ENCODE measurements at regions not wholly inside any gene's neighbourhood (a gene's known extent, or its start where the extent isn't known, plus 50 kb on each side); places are given as distances from the start of the nearest gene placed in this dataset.

DNA sequence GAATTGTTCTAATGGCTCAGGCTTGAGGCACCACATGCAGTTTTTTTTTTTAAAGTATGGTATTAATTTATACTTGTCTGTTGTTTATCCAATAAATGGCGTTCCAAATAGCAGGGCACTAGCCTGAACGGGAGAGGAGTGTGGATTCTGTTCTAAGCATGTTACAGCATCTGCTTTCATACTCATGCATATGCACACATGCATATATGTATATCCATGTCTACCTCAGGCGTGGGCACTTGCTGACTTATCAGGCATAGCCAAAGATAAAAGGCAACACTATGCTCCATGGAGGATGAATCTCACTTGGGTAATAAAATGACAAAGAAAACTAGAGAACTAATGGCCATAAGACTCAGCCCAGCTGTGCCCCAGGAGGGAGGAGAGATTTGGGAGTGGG is 393.8 kb downstream of the GADD45G start:
- no peak for DNase-seq (ENCODE audit: low spot score)

DNA sequence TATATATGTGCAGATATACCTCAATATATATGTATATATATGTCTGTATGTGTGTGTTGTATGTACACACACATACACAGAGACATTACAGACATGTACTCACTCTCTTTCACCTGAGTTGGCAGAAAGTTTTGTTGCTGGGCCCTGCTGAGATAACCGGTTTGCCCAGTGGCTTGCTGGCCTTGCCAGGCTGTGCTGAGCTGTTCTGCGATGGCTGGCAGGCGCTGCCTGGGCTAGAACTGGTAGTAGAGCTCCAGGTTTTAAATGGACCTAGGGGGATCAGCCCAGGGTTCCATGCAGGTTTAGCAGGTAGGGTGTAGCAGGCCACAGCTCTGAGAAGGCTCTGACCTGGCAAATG is 394.3 kb downstream of the GADD45G start:
- no peak for DNase-seq (ENCODE audit: low spot score)

DNA sequence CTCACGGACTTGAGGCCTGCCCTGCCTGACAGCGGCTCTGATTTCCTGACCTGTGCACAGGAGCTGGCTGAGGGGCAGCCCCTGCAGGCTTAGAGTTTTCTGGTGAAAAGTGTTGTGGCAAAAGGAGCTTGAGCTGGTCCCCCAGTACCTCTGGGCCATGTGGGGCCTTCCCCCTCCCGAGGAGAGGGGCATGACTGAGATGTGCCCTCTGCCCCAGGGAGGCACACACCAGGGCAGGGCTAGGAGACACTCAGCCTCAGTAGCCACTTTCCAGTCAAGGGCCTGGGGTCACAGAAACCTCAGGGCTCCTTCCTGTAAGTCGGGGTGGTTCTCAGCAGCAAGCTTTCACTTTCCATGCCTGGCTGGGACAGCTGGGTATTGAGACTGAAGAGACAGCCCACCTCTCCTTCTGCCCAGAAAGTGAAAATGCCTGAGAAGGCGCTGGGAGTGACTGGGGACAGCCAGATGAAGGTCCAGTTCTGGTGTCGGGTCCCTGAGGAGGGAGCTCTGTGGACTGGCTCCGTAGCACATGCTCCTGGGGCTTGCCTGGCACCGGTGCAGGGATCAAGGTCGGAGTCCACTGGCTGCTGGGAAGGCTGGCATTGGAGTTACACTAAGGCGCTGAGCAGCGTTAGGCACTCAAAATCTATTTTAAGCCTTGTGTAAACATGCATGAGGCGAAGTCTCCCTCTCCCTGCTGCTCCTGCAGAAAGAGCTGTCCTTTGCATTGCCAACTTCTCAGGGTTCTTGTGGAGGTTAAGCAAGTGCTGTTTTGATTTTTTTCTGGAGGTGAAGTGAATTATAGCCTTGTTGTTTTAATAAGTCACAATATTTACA is 394.9 kb downstream of the GADD45G start:
- no peak for DNase-seq (ENCODE audit: low spot score)

DNA sequence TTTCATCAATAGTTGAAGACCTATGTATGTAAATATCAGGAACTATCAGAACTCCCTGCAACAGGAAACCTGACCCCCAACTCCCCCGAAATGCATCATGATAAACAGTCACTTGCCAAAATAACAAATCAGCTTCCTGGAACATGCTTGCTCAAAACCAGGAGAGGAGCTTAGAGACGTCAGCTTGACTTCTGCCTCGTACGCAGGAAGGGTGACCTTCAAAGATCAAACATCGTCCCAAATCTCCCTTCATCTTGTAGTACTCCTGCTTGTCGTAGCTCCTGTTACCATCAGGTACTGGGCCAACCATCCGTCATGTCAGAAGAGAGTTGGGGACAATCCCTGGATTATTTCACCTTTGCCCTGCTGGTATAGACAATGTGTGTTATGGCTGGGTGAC is 396.1 kb downstream of the GADD45G start:
- no peak for DNase-seq (ENCODE audit: low spot score)

DNA sequence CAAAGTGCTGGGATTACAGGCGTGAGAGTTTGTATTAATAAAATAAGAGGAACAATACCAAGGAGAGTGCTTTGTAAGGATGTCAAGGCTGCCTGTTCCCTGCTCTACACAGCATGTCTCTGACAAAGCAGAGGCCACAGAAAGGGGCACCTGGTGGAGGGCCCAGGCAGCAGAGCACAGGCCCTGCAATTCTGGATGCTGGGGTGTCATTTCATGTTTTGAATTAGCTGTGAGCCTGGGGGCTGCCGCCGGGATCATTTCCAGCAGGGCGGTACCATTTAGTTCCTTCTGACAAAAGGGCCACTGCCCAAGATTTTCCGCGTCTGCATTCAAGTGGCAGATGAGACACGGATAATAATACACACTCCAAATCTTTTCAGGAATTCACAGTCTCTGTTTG is 396.9 kb downstream of the GADD45G start:
- DNase-seq (ENCODE audit: low spot score): no peak

DNA sequence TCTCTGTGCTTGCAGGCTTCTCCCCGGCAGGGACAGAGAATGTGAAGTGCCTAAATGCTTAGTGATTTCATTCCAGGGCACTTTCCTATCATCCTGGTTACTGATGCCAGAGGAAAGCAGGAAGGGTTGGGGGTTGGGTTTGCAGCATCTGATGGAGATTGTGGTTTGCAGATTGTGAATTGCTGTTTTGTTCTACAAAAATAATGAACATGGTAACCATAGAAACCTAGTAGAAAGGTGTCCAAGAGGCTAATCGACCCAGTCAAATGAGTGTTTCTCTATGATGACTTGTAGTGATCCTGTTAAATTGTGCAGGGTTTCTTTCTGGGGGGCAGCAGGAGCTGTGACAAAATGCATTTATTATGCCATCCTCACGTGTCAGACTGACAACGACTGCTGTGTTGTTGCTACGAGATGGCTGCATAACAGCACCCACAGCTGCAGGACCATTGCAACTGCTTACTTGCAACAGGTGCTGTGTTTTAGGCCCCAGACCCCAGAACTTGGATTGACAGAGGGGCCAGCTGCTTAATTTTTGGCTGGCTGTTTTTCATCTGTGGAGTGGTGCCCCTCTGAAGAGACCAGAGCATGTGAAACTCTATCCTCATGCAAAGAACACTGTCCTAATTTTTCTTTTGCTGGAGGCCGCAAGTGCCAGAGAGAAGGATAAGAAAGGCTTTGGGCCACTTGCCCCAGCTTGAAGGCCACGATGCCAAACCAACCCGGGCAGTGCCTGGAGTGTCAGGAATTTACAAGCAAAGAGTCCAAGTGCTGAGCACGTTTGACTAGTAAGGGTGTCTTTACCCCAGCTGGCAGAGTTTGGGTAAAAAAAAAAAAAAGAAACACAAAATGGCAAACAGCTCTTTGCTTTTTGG is 397.8 kb downstream of the GADD45G start:
- DNase-seq (ENCODE audit: low spot score): peak; percentile 76

DNA sequence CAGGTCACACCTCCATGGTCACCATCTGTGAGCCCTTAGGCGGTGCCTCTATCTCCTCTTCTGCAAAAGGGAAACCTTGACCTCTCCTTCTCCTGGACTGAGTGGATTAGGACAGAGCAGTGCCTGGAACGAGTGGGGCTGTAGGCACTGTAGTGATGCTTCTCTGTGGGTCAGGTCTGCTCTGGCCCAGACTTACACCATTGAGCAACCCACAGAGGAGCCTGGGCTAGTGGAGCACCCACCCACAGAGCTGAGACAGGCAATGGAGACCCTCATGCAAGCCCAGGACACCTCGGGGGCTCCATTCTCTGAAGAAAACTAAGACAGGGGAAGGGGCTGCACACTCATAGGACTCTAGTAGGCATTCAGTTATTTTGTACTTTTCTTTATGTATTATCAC is 400.6 kb downstream of the GADD45G start:
- DNase-seq (ENCODE audit: low spot score): peak; percentile 33

DNA sequence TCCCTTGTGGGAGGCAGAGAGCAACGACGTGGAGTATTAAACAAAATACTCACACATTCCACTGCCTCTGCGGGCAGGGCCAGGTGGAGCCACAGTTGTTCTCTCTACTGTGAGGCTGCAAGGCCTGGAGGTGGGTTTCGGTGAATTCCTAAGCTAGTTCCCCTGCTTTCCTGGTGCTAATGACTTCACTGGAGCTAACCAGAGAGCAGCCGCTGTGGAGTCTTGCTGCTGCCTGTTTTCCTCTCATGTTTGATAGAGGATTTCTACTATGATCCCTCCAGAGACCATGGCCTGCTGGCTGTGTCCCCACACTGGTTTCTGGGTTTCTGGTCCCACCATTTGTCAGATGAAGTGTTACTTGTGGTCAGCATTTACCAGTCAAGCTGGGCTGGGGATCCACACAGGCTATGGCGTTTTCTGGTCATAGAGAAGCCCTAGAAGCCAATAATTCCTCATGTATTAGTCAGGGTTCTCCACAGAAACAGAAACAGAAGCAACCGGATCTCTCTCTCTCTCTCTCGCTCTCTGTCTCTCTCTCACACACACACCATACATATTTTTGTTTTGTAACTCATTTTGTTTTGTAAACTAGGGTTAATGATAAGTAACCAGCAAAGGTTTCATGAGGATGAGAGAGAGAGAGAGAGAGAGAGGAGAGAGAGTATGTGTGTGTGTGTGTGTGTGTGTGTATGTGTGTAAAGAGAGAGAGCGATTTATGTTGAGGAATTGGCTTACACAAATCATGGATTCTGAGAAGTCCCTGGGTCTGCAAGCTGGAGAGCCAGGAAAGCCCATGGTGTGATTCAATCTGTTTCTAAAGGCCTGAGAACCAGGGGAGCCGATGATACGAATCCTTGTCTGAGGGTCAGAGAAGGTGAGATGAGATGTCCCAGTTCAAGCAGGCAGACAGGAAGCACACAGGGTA is 403.0 kb downstream of the GADD45G start:
- peak; percentile 56 for DNase-seq (ENCODE audit: low spot score)

DNA sequence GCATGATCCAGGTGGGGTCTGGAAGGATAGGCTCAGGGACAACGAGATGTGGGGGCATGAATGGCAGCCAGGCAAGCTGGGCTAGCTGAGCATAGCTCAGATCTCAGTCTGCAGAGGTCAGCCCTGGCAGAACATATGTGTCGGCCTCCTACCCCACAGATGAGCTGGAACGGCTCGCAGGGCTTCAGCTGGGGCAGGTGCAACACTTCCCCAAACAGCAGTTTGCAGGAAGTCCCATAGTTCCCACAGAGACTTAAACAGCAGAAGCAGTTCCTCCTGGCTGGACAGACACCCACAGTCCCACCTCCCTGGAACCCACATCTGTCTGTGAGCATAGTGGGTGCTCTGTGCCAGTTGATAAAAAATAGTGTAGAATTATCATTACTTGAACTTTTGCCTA is 404.6 kb downstream of the GADD45G start:
- peak; percentile 41 for DNase-seq (ENCODE audit: low spot score)

DNA sequence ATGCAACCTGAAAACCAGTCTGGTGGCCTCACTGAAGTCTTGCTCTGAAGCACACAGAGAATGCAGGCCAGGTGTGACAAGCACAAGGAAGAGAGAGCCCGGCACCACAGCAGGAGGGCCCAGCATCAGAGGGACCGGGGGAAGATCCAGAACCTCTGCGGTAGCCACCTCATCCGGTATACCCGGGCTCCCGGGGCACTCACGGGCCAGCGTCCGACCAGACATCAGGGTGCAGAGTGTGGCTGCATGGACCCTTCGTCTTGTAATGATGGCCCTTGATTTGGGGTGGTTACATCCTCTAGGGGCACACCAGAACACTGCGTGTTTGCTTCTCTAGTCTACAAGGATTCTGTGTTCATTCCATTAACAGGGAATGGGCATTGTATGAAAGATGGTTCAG is 406.0 kb downstream of the GADD45G start:
- DNase-seq (ENCODE audit: low spot score): no peak

DNA sequence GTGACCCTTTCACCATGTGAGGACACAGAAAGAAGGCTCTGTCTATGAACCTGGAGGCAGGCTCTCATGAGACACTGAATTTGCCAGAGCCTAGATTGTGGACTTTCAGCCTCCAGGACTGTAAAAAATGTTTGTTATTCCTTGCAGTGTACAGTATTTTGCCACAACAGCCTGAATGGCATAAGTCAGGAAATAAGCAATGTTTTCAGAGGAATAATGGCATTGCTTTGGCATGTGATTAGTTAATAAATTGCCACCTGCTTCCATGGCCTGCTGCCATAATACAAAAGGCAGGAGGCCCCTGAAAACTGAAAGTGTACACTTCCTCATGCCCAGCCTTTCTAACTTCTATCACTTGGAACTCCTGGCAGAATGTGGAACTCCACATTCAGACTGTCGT is 408.1 kb downstream of the GADD45G start:
- peak; percentile 33 for DNase-seq (ENCODE audit: low spot score)

DNA sequence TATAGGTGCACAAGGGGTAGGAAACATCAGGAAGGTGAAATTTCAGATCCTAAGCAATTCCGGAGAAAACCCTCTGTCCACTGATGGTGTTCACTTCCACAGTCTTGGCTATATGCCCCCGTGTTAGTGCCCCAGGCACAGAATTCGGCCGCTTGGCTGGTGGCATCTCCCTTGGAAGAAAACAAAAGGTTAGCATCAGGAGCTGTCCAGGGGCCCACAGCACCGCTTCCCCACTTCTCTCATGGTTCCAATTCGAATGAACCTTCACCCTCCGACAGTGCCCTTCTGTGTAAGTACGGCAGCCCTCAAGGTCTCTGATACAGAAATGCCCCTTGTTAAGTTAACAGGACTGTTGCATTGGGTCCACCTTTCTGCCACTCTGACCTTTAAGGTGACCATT is 409.0 kb downstream of the GADD45G start:
- DNase-seq (ENCODE audit: low spot score): no peak

DNA sequence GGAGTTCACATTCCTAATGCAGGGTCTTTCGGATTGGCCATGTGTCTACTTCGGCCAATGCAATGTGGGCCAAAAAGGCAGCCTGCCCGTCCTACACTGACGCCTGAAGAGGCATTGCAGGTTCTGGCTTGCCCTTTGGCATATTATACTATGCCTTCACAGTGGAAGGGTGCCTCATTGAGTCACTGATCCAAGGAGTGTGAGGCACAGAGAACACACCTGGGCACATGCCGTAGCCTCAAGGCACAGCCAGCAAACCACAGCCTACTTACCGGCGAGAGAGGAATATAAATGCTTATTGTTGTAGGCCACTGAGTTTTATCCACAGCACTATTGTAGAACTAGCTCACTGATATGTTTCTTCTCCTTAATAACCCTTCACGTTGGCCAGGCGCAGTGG is 409.6 kb downstream of the GADD45G start:
- no peak for DNase-seq (ENCODE audit: low spot score)

DNA sequence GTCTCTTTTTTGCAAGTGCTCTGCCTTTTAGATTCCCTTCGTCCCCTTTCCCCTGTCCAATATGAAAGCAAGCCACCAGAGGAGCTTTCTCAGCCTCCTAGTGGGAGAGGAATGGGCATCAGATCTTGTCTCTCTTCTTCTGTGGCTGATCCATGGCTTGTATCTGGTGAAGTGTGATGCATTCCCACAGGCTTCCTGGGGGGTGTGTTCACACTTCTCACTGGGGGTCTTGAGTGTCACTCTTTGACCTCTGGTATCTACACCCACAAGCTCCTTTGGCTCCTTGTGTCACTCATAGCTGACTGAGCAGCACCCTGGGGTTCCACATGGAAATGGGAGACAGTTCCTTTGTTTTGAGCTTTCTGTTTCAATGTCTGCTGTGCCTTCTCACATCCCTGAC is 411.5 kb downstream of the GADD45G start:
- peak; percentile 31 for DNase-seq (ENCODE audit: low spot score)

DNA sequence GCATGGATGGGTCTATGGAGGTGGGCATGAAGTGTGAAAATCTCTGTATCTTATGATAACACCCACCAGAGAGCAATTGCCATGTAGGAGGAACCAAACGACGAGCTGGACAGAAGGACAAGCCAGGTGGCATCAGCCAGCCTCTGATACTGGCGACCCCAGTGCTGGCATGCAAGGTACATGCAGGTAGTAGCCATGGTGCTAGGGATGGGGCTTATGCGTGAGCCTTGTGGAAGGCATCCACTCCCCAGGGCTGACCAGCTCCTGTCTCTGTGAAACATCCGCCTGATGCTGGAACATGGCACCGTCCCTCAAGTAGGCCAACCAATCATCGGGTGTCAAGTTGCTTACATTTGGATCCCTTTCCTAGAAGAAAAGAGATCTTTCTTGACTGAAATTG is 412.9 kb downstream of the GADD45G start:
- DNase-seq (ENCODE audit: low spot score): peak; percentile 56

DNA sequence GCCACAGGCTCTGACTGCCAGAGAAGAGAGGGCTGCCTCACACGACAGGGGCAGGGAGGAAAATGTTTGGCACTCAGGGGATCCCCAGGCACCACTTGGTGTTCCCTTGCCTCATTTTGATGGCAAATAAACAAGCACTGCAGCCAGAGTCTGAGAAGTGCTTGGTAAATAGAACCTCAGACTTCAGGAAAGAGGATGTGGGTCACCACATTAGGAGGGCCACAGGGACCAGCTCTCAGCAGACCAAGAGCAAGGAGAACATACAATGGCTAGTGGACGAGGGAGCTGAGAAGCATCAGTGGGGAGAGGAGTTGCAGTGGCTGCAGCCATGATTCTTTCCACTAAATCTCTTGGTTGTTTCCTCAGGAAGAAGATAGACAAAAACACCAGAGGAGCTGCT is 413.9 kb downstream of the GADD45G start:
- no peak for DNase-seq (ENCODE audit: low spot score)

DNA sequence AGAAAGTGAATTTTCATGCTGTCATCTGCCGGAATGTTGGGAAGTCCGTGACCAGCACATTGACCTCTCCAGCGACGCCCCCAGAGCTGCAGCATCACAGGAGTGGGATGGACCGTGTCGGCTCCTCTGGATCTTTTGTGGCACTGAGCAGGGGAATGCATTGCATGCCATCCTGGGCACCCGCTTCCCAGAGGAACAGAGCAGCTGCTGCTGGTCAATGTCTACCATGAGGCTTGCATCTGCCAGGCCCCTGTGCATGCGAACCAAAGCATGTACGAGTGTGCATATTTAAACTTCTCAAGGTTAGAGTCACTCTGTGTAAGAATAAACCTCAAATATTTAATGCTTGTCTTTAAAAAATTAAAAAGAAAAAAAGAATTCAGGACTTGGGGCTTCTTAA is 414.8 kb downstream of the GADD45G start:
- DNase-seq (ENCODE audit: low spot score): peak; percentile 46

DNA sequence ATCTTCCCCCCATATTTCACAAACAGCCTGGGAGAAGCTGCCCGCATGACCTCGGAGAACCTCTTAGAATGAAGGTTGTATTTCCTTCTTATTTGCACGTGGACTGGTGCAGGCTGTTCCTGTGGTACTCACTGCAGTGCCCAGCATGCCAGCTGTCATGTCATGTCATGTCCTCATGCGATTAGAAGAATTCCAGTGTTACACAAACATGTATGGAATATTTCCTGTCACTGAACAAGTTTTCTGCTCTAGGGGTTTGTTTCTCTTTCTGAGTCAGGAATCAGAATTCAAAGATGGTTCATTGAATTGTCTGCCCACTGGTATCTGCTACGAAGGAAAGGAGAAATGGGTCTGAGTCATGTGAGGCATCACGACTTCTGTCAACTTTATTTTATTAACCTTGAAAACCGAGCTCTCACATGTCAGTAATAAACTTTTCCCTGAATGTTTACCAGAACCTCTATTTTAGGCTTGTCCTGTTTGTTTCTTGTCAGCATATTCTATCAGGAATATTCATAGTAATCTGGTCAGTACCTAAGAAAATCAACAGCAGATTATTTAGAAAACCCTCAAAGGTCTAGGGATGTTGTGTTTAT is 415.6 kb downstream of the GADD45G start:
- peak; percentile 49 for DNase-seq (ENCODE audit: low spot score)

DNA sequence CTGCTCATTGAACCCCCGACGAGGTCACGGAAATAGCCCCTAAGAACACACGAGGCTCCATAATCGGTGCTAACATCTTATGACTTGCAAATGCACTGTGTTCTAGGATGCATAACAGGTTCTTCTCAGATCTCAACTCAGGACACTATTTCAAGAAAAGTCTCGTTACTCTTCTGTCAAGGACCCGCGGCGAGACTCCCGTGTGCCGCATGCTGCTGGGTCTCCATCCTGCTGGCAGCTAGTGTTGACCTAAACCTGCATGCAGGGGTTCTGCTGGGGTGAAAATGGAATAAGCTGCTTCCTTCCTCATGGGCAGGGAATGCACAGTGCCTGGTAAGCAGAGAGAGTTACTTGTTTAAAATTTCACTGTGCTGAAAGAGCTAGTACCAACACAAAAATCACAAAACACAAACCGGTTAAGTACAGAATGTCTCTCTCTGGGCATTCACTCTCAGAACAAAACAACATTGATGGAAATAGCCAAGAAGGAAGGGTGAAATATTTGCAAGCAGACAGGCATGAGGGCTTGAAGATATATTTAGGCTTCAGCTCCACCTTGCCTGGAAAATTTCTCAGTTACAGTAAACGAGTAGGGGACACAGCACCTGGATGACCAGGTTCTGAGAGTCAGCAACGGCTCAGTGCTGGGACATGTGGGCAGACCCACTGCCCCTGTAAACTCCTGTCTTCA is 416.5 kb downstream of the GADD45G start:
- DNase-seq (ENCODE audit: low spot score): no peak

DNA sequence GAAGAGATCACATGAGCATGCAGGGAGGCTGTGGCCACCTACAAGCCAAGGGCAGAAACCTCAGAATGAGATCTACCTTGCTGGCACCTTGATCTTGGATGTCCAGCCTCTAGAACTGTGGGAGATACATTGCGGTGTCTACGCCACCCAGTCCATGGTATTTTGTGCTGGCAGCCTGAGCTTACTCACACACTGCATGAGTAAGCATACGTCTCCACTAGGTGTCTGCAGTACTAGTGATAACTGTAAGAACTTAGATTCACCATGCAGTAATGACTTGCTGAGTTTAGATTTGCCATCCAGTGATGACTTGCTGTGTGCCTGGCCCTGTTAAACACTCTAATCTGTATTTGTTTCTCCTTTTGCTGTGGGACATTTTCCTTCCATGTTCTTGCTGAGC is 417.7 kb downstream of the GADD45G start:
- DNase-seq (ENCODE audit: low spot score): no peak

DNA sequence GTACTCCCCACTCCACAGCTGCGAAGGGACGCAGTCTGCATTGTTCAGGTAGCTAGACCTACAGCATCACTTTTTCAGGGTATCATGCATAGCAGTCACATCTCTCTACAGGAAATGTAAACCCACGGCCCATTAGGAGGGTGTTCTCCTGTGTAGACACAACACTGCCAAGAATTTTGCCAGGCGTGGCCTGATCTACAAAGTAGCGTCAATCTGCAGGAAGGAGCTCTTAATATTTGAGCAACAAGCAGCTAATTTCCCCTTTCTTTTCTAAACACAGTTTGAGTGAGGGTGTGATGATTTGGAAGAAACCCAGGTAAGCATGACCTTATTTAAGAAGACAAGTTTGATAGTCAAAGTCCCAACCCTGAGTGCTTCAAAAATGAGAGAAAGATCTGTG is 419.0 kb downstream of the GADD45G start:
- no peak for DNase-seq (ENCODE audit: low spot score)

Data from left forelimb (tissue), 1 donor.